ENCODE measurements at regions not wholly inside any gene's neighbourhood (a gene's known extent, or its start where the extent isn't known, plus 50 kb on each side); places are given as distances from the start of the nearest gene placed in this dataset.

- no peak for DNase-seq (ENCODE audit: low spot score)
Measured at GRCh38 chr7:36072620-36073019, 80.4 kb upstream of the EEPD1 start.

GRCh38 chr7:36075561-36075960, 77.5 kb upstream of the EEPD1 start:
- no peaks in the 10 kb centered on the region for H3K9me3 ChIP-seq
- no peaks in the 10 kb centered on the region for H3K36me3 ChIP-seq
- no peak overlapping the region for H3K27ac ChIP-seq
- intact Hi-C loops (cut with DNase I), result no loop called here
- H3K4me1 ChIP-seq (replicated peaks), result no peaks in the 10 kb centered on the region
- H3K4me3 ChIP-seq, result no peak overlapping the region
- no peak for DNase-seq (ENCODE audit: low spot score)
- H3K27me3 ChIP-seq (replicated peaks; ENCODE audit: insufficient read depth), result no peaks in the 10 kb centered on the region
- no peak for TF ChIP-seq POLR2AphosphoS5 (IDR thresholded peaks at IDR 0.05)
- TF ChIP-seq POLR2A (IDR thresholded peaks at IDR 0.05), result no peak
- TF ChIP-seq CTCF (IDR thresholded peaks at IDR 0.05), result no peak

More at GRCh38 chr7:36072620-36073019, 80.4 kb upstream of the EEPD1 start:
- TF ChIP-seq POLR2A (IDR thresholded peaks at IDR 0.05) (no peak), CTCF (IDR thresholded peaks at IDR 0.05) (no peak), POLR2AphosphoS5 (IDR thresholded peaks at IDR 0.05) (no peak)
- no peak overlapping the region for H3K27ac ChIP-seq
- no peaks in the 10 kb centered on the region for H3K9me3 ChIP-seq
- 96% methylated on average over 4 of the region's 4 CpGs for WGBS
- intact Hi-C loops (cut with DNase I), result no loop called here
- no peaks in the 10 kb centered on the region for H3K27me3 ChIP-seq (replicated peaks; ENCODE audit: insufficient read depth)
- H3K4me3 ChIP-seq, result no peak overlapping the region
- no peaks in the 10 kb centered on the region for H3K36me3 ChIP-seq
- H3K4me1 ChIP-seq (replicated peaks), result no peaks in the 10 kb centered on the region

- H3K27me3 ChIP-seq (replicated peaks; ENCODE audit: insufficient read depth), result no peaks in the 10 kb centered on the region
- WGBS, result 89% methylated on average over 5 of the region's 5 CpGs
- no peaks in the 10 kb centered on the region for H3K36me3 ChIP-seq
- H3K27ac ChIP-seq, result no peak overlapping the region
- intact Hi-C loops (cut with DNase I), result no loop called here
- H3K4me1 ChIP-seq (replicated peaks), result no peaks in the 10 kb centered on the region
- no peak overlapping the region for H3K4me3 ChIP-seq
- no peak for TF ChIP-seq CTCF (IDR thresholded peaks at IDR 0.05)
- no peak for TF ChIP-seq POLR2AphosphoS5 (IDR thresholded peaks at IDR 0.05)
- TF ChIP-seq POLR2A (IDR thresholded peaks at IDR 0.05), result no peak
- no peak for DNase-seq (ENCODE audit: low spot score)
- H3K9me3 ChIP-seq, result no peaks in the 10 kb centered on the region
Measured at GRCh38 chr7:36076074-36076473, 77.0 kb upstream of the EEPD1 start.

- no peaks in the 10 kb centered on the region for H3K9me3 ChIP-seq
- H3K27ac ChIP-seq, result no peak overlapping the region
- H3K4me1 ChIP-seq (replicated peaks), result no peaks in the 10 kb centered on the region
- no peaks in the 10 kb centered on the region for H3K27me3 ChIP-seq (replicated peaks; ENCODE audit: insufficient read depth)
- TF ChIP-seq POLR2AphosphoS5 (IDR thresholded peaks at IDR 0.05) (no peak), POLR2A (IDR thresholded peaks at IDR 0.05) (no peak), CTCF (IDR thresholded peaks at IDR 0.05) (no peak)
- 96% methylated on average over 13 of the region's 13 CpGs for WGBS
- intact Hi-C loops (cut with DNase I), result no loop called here
- no peaks in the 10 kb centered on the region for H3K36me3 ChIP-seq
- H3K4me3 ChIP-seq, result no peak overlapping the region
- DNase-seq (ENCODE audit: low spot score), result no peak
Measured at GRCh38 chr7:36078816-36079360, 74.2 kb upstream of the EEPD1 start.

GRCh38 chr7:36079446-36080025, 73.5 kb upstream of the EEPD1 start:
- no peak for TF ChIP-seq CTCF (IDR thresholded peaks at IDR 0.05)
- no peak for TF ChIP-seq POLR2AphosphoS5 (IDR thresholded peaks at IDR 0.05)
- TF ChIP-seq POLR2A (IDR thresholded peaks at IDR 0.05), result no peak
- Histone ChIP-seq H3K27ac (no peak overlapping the region), H3K27me3 (replicated peaks; ENCODE audit: insufficient read depth) (no peaks in the 10 kb centered on the region), H3K4me1 (replicated peaks) (no peaks in the 10 kb centered on the region), H3K9me3 (no peaks in the 10 kb centered on the region), H3K4me3 (no peak overlapping the region), H3K36me3 (no peaks in the 10 kb centered on the region)
- no peak for DNase-seq (ENCODE audit: low spot score)
- 91% methylated on average over 5 of the region's 5 CpGs for WGBS
- intact Hi-C loops (cut with DNase I), result no loop called here
